ENCODE measurements at regions not wholly inside any gene's neighbourhood (a gene's known extent, or its start where the extent isn't known, plus 50 kb on each side); places are given as distances from the start of the nearest gene placed in this dataset.

- no peak for DNase-seq (ENCODE audit: low read depth, low spot score)
These were observed 314.9 kb downstream of the EIPR1 start for GRCh38 chr2:3062476-3063260.

DNA sequence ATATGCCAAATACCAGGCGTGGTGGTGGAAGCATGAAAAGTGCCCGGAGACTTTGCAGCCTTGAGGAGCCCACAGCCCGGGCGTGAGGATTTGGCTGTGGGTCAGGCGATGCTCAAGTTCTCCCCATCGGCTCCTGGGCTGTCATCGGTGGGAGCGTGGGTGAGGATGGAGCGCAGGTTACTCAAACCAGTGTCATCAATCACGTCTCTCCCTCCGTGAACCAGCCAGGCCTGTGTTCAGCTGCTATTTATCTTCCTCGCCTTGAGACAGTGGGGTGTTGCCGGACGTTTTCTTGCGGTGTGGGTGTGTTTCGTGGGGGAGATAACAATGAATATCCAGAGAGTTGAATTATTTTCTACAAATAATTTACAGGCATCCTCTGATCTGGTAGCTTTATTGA, 317.6 kb downstream of the EIPR1 start:
- no peak for DNase-seq (ENCODE audit: low read depth, low spot score)

DNA sequence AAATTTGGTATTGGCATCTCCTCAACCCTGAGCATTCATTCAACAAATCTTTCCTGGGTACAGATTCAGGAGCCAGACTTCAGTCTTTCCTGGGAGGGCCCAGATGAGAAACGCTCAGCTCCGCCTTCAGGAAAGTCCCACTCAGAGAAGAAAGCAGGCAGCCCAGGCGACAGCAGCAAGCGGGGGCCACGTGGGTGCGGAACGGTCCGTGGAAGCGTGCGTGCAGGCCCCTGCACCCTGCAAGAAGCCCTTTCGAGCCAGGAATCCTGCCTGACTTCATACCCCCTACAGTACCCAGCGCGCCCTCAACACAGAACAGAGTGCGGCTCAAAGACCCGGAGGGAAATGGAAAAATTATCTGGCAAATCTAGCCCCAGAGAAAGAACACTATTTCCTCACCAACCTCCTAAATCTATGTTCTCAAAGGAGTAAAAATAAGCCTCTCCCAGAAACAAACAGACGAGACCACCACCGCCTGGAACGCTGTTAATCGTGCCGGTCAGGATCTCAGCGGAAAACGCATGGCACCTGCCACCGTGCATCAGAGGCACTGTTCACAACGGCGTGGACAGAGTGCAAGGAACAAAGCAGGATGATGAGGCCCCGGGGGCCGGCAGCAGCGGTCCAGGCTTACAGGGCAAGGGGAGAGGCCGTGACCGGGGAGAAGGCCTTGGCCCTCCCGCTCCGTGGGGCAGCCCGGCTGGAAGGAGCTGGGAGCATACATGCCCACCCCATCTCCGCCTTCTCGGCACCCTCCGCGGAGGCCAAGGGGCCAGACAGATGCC, 318.3 kb downstream of the EIPR1 start:
- no peak for DNase-seq (ENCODE audit: low read depth, low spot score)

GRCh38 chr2:3054066-3054465, 323.6 kb downstream of the EIPR1 start:
- no peak for DNase-seq (ENCODE audit: low read depth, low spot score)

- DNase-seq (ENCODE audit: low read depth, low spot score), result no peak
These were observed 326.4 kb downstream of the EIPR1 start for GRCh38 chr2:3051266-3051665.

DNA sequence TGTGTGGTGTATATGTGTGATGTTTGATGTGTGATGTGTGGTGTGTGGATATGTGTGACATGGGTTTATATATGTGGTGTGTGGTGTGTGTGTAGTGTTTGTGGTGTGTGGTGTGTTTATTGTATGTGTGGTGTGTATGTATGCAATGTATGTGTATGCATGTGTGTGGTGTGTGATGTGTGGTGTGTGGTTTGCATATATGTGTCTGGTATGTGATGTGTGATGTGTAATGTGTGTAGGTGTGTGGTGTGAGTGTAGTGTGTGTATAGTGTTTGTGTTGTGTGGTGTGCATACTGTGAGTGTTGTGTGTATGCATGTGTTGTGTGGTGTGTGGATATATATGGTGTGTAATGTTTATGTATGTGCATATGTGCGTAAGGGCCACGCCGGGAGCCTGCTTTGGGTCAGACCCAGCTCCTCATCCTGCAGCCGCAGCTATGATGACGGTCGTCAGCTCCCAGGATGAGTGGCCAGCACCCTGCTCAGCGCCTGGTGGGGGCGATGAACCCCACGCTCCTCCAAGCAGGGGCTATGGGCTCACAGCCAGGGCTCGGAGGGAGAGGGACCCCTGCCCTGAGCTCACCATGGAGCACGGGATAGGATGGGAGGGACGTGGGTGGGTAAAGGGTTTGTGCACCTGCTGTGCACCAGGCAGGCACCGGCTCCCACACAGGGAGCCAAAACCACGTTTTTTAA, 331.3 kb downstream of the EIPR1 start:
- no peak for DNase-seq (ENCODE audit: low read depth, low spot score)

DNA sequence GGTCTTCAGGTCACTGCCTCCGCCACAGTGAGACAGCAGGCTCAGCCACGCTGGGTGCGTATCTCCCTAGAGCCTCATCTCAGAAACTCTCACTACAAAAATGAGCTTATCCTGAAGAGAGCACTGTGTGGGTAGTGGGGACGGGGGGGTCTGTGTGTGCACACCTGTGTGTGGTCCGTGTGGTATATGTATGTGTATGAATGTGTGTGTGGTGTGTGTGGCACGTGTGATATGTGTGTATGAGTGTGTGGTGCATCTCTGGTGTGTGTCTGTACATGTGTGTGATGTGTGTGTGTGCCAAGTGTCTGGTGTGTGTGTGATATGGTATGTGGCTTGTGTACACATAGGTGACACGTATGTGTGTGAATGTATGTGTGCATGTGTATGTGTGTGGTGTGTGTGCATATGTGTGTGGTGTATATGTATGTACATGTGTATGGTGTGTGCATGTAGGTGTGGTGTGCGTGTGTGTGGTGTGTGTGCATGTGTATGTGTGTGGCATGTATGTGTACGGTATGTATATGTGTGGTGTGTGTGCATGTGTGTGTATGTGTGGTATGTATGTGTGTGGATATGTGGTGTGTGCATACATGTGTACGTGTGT, 332.2 kb downstream of the EIPR1 start:
- no peak for DNase-seq (ENCODE audit: low read depth, low spot score)

- DNase-seq (ENCODE audit: low read depth, low spot score), result no peak
These were observed 332.9 kb downstream of the EIPR1 start for GRCh38 chr2:3044587-3045317.

DNA sequence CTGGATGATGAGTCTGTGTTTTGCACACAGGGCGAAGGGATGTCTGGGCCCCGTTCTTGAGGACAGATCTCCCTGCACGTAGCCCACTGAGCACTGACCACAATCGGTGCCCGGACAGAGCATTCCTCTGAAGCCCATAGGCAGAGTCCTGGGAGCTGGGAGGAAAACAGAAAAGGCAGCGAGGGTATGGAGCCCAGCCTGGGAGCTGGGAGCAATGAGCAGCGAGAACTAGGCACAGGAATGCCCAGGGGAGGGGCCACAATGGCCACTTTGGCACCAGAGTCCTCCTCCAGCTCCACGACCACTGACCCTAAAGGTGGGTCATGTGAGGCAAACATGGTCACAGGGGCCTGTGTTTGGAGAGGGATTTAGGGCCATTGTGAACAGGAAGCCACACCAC, 333.9 kb downstream of the EIPR1 start:
- DNase-seq (ENCODE audit: low read depth, low spot score), result no peak

DNA sequence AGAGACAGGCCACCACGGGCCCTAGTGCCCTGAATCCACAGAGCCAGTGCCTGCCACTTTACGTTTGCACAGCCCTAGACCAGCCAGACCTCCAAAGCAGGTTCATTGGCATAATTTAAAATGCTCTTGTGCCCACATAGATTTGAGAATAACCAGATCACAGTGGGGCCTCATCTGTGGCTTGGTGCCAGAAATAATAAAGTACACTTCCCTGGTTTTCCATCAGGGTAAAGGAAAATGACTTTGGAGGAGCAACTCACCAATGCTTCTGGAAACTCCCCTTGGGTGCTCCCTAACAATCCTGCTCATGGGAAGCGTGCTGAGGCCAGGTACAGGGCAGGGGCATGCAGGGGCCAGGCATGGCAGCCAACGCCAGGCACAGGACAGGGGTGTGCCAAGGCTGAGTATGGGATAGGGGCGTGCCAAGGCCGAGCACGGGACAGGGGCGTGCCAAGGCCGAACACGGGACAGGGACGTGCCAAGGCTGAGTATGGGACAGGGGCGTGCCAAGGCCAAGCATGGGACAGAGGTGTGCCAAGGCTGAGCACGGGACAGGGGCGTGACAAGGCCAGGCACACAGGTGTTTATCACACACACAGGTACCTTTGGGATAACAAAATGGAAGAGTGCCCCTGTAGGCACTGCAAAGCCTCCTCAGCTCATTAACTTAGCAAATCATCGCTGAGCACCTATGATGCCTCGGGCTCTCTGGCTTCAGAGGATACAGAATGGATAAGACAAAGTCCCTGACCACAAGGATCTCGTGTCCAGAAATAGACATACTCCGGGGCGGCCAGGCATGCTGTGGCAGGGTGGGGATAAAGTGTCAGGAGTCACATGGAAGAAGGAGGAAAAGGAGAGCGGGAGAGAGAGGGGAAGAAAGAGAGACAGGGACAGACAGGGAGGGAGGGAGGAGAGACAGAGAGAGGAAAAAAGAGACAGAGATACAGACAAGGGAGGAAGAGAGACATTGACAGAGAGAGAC, 334.7 kb downstream of the EIPR1 start:
- no peak for DNase-seq (ENCODE audit: low read depth, low spot score)

DNA sequence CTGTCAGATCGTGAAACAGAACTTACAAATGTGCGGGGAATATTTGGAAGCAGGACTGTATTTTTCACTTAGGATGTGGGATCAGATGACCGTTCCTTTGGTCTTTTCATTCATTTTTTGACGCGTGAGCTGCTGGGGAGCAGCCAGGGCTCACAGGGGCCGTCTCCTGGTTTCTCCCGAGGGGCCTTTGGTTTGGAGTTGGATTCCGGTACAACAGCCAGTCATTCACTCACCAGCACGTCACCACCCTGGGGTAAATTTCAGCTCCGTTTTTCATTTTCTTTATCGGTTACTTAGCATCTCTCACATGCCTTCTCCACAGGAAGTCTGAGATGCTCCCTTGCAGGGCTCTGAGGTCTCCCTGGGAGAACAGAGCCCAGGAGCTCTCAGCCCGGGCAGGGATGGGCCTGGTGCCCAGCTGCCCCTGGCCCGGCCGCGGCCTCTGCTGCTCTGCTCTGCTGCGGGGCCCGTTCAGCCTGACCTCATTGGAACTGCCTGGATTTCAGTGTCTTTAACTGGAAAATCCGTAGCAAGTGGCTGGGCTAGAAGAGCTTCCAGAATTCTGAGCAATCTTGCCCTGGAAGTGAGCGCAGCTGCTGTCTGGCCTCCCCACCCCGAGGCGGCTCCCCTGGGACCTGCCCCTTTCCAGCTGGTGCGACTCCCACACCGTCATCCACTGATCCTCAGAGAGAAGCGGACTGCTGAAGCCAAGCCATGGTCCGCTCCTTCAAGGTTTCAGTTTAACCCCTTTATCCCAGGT, 335.6 kb downstream of the EIPR1 start:
- DNase-seq (ENCODE audit: low read depth, low spot score), result peak; percentile 3

- no peak for DNase-seq (ENCODE audit: low read depth, low spot score)
These were observed 336.4 kb downstream of the EIPR1 start for GRCh38 chr2:3041246-3041645.

GRCh38 chr2:3040496-3041140, 337.0 kb downstream of the EIPR1 start:
- no peak for DNase-seq (ENCODE audit: low read depth, low spot score)

- DNase-seq (ENCODE audit: low read depth, low spot score), result no peak
These were observed 337.6 kb downstream of the EIPR1 start for GRCh38 chr2:3040066-3040428.

- DNase-seq (ENCODE audit: low read depth, low spot score), result no peak
These were observed 338.2 kb downstream of the EIPR1 start for GRCh38 chr2:3039188-3040065.

DNA sequence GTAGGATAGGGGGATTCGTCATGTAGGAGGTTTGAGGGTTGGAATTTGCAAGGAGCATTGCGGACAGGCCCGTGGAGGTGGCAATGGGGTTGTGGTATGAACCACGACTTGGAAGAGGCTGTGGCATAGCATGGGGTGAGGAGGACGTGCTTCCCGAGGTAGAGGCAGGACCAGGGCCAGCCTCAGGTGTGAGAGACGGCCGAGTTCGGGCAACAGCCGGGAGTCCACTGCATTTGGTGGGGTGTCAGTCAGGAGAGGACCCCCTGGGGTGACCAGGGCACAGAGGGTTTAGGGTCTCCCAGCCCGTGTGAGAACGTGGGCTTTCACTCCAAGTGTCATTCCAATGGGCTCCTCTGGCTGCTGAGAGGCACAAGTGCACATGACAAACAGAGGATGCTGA, 339.0 kb downstream of the EIPR1 start:
- DNase-seq (ENCODE audit: low read depth, low spot score), result no peak

- DNase-seq (ENCODE audit: low read depth, low spot score), result no peak
These were observed 340.1 kb downstream of the EIPR1 start for GRCh38 chr2:3037196-3038194.

Measured in astrocyte of the hippocampus (primary cell).